NCI-H1930 (cell line): ENCODE measurements at regions not wholly inside any gene's neighbourhood (a gene's known extent, or its start where the extent isn't known, plus 50 kb on each side); places are given as distances from the start of the nearest gene placed in this dataset.

Experiments used
- DNase-seq, 2 experiments: peaks; one replicate each; lab custom pipeline; 2025; lab: John Stamatoyannopoulos, UW

GRCh38 chr6:159099961-159100360 lies 55.2 kb upstream of the TAGAP start:
- no peak for DNase-seq

DNA sequence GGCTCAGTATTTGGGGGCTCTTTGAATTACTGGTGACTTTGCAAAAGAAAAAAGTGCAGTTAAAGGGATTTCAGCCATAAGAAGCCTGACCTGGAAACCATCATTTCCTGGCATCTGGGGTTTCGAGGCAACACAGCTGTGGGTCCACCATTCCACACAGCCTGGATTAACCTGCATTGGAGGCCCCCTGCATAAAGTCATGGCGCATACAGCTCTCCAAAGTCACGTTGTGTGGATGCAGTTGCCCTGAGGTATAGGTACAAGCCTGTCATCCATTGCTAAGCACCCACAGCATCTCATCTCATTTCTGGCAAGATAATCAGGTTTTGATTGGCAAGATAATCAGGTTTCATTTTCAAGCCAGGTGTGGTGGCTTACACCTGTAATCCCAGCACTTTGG lies 54.5 kb upstream of the TAGAP start:
- no peak for DNase-seq

DNA sequence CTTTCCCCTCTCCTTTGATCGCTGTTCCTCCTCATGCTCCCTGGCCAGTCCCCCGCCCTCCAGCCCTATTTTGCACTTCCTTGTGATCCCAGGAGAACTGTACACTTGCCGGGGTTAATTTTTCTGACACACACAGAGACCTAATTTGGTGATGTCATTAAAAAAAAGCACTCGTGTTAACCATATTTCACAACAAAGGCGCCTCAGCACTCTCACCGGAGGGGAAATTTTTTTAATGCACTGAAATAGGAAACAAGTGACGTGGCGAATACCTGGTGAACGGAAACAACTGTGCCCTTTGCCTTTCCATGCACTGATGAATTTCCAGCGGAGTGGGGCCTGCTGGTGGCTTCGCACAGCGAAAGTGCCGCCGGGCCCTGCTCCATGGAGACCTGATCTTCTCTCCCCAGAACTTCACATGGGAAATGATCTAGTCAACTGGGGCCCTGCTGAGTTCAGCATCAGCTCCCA lies 53.9 kb upstream of the TAGAP start:
- DNase-seq: no peak

GRCh38 chr6:159097256-159097655 lies 52.5 kb upstream of the TAGAP start:
- DNase-seq: no peak

GRCh38 chr6:159095616-159096015 lies 50.8 kb upstream of the TAGAP start:
- DNase-seq: no peak

DNA sequence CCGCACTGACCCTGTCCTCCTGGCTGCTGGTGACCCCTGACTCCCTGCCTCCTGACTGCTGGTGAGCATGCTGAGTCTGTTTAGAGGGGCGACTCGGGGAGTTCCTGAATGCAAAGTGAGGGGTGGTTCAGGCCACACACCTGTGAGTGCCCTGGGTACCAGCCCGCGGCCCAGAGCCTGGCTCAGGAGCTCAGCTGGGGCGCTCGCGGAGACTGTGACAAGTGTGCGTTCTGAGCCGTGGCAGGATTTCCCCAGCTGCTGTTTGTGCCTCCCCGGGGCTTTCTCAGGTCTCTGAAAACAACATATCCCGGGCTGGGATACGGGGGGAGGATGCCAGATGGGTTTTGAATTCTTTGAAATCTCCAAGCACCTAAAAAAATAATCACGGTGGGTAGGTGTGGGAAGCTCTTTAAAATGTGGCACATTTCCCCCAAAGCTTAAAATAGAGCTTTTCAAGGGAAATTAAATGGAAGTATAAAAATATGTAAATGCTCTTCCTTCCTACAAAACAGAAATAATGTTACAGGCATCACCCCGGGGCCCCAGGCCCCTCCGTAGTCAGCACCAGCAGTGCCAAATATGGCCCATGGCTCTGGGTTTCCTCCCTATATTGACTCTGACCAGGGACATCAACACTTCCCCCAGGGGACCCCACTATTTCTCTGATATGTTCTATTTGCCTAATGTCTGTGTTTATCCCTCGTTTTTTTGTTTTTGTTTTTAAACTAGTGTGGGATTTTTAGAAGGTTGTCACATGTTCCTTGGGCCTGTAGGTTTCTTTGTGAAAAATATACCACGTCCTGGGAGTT lies 49.9 kb upstream of the TAGAP start:
- DNase-seq: no peak
